K562 (cell line): ENCODE measurements at regions not wholly inside any gene's neighbourhood (a gene's known extent, or its start where the extent isn't known, plus 50 kb on each side); places are given as distances from the start of the nearest gene placed in this dataset.

Source experiments
- BHLHE40 ChIP-seq: IDR thresholded peaks from 2 replicates; pipeline ENCODE4 v1.6.1; 2011; ENCODE audit warnings: low read length, improper control_type of control experiment
- NEUROD1 ChIP-seq: fragments of 150-350 bp; IDR thresholded peaks from 2 replicates; pipeline ENCODE4 v1.6.1; 2014; ENCODE audit warnings: borderline replicate concordance, low read length, low read depth; ENCODE audit not compliant: partially characterized antibody
- PHF21A ChIP-seq: fragments of 450-650 bp; IDR thresholded peaks from 2 replicates; pipeline ENCODE4 v1.6.1; 2017; ENCODE audit warnings: low read depth, borderline replicate concordance
- STAT5B ChIP-seq: fragments of 250-450 bp; sonication (Bioruptor Pico); IDR thresholded peaks from 2 replicates; pipeline ENCODE4 v1.8.0; 2021; ENCODE audit warnings: mild to moderate bottlenecking, inconsistent platforms
- ZFP1 ChIP-seq: fragments of 450-650 bp; formaldehyde crosslinking; IDR thresholded peaks from 2 replicates; pipeline ENCODE4 v1.4.0; 2020; ENCODE audit warnings: mild to moderate bottlenecking, mixed read lengths
- ZNF239 ChIP-seq: fragments of 250-450 bp; sonication (Bioruptor Pico); IDR thresholded peaks from 2 replicates; pipeline ENCODE4 v1.4.0; 2020; ENCODE audit warnings: mild to moderate bottlenecking
- ZNF583 ChIP-seq: fragments of 250-450 bp; sonication (Bioruptor Pico); IDR thresholded peaks from 2 replicates; pipeline ENCODE4 v1.4.0; 2020
- TF ChIP-seq, protein P1 (sequence below): fragments of 450-650 bp; IDR thresholded peaks from 2 replicates; pipeline ENCODE4 v1.6.1; 2016; ENCODE audit warnings: mild to moderate bottlenecking, moderate library complexity
- TF ChIP-seq, protein P2 (sequence below): sonication (generic); formaldehyde crosslinking; IDR thresholded peaks from 2 replicates; pipeline ENCODE4 v1.4.0; 2020; ENCODE audit warnings: mild to moderate bottlenecking, missing genetic modification reagents
- TF ChIP-seq, protein P3 (sequence below), 2 experiments: fragments of 200-800 bp in 1 of 2; sonication (Bioruptor generic) in 1 of 2; sonication (generic) in 1 of 2; formaldehyde crosslinking in 1 of 2; IDR thresholded peaks in 1 of 2; conservative IDR thresholded peaks in 1 of 2; 2 replicates each; pipeline versions ENCODE4 v1.5.0 to v1.6.1; 2016 to 2020; ENCODE audit warnings: missing compliant biosample characterization in 1 of 2, missing genetic modification characterization in 1 of 2, missing genetic modification reagents in 1 of 2
- TF ChIP-seq, protein P4 (sequence below): IDR thresholded peaks from 2 replicates; pipeline ENCODE4 v1.6.1; 2011; ENCODE audit not compliant: insufficient read length; ENCODE audit errors: extremely low read depth

DNA sequence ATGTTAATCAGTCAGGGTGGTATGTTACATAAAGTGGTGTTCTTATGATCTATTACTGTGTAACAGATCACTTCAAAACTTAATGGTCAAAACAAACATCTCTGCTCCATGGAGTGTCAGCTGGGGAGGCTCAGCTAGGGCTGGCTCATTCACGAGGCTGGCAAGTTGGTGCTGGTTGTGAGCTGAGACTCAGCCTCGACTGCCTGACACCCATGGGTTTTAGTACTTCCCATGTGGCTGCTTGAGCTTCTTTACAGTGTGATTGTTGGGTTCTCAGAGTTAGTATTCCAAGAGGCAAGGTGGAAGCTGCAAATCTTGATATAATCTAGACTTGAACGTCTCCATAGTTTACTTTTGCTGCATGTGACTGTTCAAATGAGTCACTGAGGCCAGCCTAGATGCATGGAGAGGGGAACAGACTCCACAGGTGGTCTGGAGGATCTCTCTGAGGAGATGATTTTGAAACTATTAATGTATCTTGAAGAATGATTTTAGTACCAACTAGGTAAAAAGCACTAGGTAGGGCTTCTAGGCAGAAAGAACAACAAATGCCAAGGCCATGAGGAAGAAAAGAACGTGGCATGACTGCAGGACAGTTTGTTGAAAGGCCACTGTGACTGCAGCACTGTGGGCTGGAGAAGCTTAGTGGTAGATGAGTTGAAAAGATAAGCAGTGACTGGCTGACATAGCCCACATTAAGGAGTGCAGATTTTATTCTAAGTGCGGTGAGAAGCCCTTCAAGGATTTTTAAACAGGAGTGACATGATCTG is 281.1 kb upstream of the PROK2 start (continued):
- TF ChIP-seq, protein P1, sequence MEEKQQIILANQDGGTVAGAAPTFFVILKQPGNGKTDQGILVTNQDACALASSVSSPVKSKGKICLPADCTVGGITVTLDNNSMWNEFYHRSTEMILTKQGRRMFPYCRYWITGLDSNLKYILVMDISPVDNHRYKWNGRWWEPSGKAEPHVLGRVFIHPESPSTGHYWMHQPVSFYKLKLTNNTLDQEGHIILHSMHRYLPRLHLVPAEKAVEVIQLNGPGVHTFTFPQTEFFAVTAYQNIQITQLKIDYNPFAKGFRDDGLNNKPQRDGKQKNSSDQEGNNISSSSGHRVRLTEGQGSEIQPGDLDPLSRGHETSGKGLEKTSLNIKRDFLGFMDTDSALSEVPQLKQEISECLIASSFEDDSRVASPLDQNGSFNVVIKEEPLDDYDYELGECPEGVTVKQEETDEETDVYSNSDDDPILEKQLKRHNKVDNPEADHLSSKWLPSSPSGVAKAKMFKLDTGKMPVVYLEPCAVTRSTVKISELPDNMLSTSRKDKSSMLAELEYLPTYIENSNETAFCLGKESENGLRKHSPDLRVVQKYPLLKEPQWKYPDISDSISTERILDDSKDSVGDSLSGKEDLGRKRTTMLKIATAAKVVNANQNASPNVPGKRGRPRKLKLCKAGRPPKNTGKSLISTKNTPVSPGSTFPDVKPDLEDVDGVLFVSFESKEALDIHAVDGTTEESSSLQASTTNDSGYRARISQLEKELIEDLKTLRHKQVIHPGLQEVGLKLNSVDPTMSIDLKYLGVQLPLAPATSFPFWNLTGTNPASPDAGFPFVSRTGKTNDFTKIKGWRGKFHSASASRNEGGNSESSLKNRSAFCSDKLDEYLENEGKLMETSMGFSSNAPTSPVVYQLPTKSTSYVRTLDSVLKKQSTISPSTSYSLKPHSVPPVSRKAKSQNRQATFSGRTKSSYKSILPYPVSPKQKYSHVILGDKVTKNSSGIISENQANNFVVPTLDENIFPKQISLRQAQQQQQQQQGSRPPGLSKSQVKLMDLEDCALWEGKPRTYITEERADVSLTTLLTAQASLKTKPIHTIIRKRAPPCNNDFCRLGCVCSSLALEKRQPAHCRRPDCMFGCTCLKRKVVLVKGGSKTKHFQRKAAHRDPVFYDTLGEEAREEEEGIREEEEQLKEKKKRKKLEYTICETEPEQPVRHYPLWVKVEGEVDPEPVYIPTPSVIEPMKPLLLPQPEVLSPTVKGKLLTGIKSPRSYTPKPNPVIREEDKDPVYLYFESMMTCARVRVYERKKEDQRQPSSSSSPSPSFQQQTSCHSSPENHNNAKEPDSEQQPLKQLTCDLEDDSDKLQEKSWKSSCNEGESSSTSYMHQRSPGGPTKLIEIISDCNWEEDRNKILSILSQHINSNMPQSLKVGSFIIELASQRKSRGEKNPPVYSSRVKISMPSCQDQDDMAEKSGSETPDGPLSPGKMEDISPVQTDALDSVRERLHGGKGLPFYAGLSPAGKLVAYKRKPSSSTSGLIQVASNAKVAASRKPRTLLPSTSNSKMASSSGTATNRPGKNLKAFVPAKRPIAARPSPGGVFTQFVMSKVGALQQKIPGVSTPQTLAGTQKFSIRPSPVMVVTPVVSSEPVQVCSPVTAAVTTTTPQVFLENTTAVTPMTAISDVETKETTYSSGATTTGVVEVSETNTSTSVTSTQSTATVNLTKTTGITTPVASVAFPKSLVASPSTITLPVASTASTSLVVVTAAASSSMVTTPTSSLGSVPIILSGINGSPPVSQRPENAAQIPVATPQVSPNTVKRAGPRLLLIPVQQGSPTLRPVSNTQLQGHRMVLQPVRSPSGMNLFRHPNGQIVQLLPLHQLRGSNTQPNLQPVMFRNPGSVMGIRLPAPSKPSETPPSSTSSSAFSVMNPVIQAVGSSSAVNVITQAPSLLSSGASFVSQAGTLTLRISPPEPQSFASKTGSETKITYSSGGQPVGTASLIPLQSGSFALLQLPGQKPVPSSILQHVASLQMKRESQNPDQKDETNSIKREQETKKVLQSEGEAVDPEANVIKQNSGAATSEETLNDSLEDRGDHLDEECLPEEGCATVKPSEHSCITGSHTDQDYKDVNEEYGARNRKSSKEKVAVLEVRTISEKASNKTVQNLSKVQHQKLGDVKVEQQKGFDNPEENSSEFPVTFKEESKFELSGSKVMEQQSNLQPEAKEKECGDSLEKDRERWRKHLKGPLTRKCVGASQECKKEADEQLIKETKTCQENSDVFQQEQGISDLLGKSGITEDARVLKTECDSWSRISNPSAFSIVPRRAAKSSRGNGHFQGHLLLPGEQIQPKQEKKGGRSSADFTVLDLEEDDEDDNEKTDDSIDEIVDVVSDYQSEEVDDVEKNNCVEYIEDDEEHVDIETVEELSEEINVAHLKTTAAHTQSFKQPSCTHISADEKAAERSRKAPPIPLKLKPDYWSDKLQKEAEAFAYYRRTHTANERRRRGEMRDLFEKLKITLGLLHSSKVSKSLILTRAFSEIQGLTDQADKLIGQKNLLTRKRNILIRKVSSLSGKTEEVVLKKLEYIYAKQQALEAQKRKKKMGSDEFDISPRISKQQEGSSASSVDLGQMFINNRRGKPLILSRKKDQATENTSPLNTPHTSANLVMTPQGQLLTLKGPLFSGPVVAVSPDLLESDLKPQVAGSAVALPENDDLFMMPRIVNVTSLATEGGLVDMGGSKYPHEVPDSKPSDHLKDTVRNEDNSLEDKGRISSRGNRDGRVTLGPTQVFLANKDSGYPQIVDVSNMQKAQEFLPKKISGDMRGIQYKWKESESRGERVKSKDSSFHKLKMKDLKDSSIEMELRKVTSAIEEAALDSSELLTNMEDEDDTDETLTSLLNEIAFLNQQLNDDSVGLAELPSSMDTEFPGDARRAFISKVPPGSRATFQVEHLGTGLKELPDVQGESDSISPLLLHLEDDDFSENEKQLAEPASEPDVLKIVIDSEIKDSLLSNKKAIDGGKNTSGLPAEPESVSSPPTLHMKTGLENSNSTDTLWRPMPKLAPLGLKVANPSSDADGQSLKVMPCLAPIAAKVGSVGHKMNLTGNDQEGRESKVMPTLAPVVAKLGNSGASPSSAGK = peak; percentile 89
- no peak for TF ChIP-seq NEUROD1
- TF ChIP-seq PHF21A = peak; percentile 59; the same call in 1 of the 2 replicates
- no peak for TF ChIP-seq ZFP1 (CRISPR knock-in tag)
- TF ChIP-seq ZNF583 (CRISPR knock-in tag) = no peak
- TF ChIP-seq STAT5B (CRISPR knock-in tag) = no peak
- TF ChIP-seq BHLHE40 = 0 out of 2 replicates have a peak, but pooled peaks have one; percentile 12
- peak; percentile 89 for TF ChIP-seq ZNF239 (CRISPR knock-in tag)
- TF ChIP-seq, protein P2, sequence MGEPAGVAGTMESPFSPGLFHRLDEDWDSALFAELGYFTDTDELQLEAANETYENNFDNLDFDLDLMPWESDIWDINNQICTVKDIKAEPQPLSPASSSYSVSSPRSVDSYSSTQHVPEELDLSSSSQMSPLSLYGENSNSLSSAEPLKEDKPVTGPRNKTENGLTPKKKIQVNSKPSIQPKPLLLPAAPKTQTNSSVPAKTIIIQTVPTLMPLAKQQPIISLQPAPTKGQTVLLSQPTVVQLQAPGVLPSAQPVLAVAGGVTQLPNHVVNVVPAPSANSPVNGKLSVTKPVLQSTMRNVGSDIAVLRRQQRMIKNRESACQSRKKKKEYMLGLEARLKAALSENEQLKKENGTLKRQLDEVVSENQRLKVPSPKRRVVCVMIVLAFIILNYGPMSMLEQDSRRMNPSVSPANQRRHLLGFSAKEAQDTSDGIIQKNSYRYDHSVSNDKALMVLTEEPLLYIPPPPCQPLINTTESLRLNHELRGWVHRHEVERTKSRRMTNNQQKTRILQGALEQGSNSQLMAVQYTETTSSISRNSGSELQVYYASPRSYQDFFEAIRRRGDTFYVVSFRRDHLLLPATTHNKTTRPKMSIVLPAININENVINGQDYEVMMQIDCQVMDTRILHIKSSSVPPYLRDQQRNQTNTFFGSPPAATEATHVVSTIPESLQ (CRISPR knock-in tag) = no peak
- TF ChIP-seq, protein P3, sequence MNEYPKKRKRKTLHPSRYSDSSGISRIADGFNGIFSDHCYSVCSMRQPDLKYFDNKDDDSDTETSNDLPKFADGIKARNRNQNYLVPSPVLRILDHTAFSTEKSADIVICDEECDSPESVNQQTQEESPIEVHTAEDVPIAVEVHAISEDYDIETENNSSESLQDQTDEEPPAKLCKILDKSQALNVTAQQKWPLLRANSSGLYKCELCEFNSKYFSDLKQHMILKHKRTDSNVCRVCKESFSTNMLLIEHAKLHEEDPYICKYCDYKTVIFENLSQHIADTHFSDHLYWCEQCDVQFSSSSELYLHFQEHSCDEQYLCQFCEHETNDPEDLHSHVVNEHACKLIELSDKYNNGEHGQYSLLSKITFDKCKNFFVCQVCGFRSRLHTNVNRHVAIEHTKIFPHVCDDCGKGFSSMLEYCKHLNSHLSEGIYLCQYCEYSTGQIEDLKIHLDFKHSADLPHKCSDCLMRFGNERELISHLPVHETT (CRISPR knock-in tag; conservative IDR thresholded peaks at IDR 0.05 in 1 of 2, IDR thresholded peaks at IDR 0.05 in 1 of 2) = no peak
- TF ChIP-seq, protein P4, sequence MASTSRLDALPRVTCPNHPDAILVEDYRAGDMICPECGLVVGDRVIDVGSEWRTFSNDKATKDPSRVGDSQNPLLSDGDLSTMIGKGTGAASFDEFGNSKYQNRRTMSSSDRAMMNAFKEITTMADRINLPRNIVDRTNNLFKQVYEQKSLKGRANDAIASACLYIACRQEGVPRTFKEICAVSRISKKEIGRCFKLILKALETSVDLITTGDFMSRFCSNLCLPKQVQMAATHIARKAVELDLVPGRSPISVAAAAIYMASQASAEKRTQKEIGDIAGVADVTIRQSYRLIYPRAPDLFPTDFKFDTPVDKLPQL = no peak
